ENCODE measurements at regions not wholly inside any gene's neighbourhood (a gene's known extent, or its start where the extent isn't known, plus 50 kb on each side); places are given as distances from the start of the nearest gene placed in this dataset.
"Not testable (repeated sequence)": the region's sequence is repeated elsewhere in the genome, so short reads cannot be mapped to it uniquely, and the experiment has no call there.

DNA sequence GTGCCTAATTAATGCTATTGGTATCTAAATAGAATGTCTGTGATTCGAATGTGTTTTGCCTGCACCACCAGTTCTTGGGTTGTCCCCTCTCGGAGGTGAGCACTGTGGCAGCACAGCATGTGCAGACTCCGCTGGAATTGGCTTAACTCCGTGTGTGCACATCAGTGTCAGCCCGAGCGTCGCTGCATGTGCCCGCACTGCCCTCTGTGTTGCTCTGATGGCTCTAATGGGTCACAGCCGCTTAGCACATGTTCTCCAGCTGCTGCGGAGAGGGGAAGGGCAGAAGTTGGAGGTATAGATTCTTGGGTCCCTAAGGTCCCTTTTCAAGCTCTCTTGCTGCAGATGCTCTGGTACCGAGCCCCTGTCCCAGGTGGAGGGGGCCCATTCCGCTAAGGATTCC is 75.1 kb downstream of the CDRT15L2 start:
- BruUV-seq (replicated peaks); H3K79me2 ChIP-seq (ENCODE audit: insufficient read depth, low read length); CTCF ChIA-PET; ATAC-seq; DNase-seq (ENCODE audit: low read depth, low spot score); H3K27ac ChIP-seq (ENCODE audit: low read depth, low read length); POLR2A ChIA-PET; intact Hi-C loops (cut with micrococcal nuclease); H3K27me3 ChIP-seq (ENCODE audit: insufficient read depth, low read length); H3K4me3 ChIP-seq (replicated peaks in 1 of 2; ENCODE audit: low read depth in 1 of 2, low read length in 2 of 2); H3K9ac ChIP-seq (ENCODE audit: low read length); RAD21 ChIA-PET (ENCODE audit: low non-redundant PET in 1 of 2, low total read pairs in 2 of 2, uncharacterized antibody in 2 of 2, unreplicated experiment in 2 of 2); H4K20me1 ChIP-seq (ENCODE audit: insufficient read depth); H3K4me1 ChIP-seq (ENCODE audit: control insufficient read depth in 1 of 2, insufficient read depth in 2 of 2, low read length in 2 of 2); H3K9me3 ChIP-seq (ENCODE audit: control insufficient read depth in 1 of 2, insufficient read depth in 1 of 2, low read depth in 1 of 2, low read length in 2 of 2); H2AFZ ChIP-seq (ENCODE audit: low read depth, low read length, poor library complexity, severe bottlenecking); H3K36me3 ChIP-seq (ENCODE audit: control insufficient read depth in 1 of 2, insufficient read depth in 2 of 2, low read length in 2 of 2); H3K4me2 ChIP-seq (ENCODE audit: low read length); H3K9me2 ChIP-seq (ENCODE audit: insufficient read depth): not testable (repeated sequence)

- CTCF ChIA-PET; POLR2A ChIA-PET; H4K20me1 ChIP-seq (ENCODE audit: insufficient read depth); BruUV-seq (replicated peaks); H3K27ac ChIP-seq (ENCODE audit: low read depth, low read length); H2AFZ ChIP-seq (ENCODE audit: low read depth, low read length, poor library complexity, severe bottlenecking); H3K9ac ChIP-seq (ENCODE audit: low read length); H3K79me2 ChIP-seq (ENCODE audit: insufficient read depth, low read length); H3K9me3 ChIP-seq (ENCODE audit: control insufficient read depth in 1 of 2, insufficient read depth in 1 of 2, low read depth in 1 of 2, low read length in 2 of 2); H3K4me2 ChIP-seq (ENCODE audit: low read length); H3K4me3 ChIP-seq (replicated peaks in 1 of 2; ENCODE audit: low read depth in 1 of 2, low read length in 2 of 2); H3K4me1 ChIP-seq (ENCODE audit: control insufficient read depth in 1 of 2, insufficient read depth in 2 of 2, low read length in 2 of 2); H3K36me3 ChIP-seq (ENCODE audit: control insufficient read depth in 1 of 2, insufficient read depth in 2 of 2, low read length in 2 of 2); RAD21 ChIA-PET (ENCODE audit: low non-redundant PET in 1 of 2, low total read pairs in 2 of 2, uncharacterized antibody in 2 of 2, unreplicated experiment in 2 of 2); H3K27me3 ChIP-seq (ENCODE audit: insufficient read depth, low read length); H3K9me2 ChIP-seq (ENCODE audit: insufficient read depth); ATAC-seq; DNase-seq (ENCODE audit: low read depth, low spot score); intact Hi-C loops (cut with micrococcal nuclease): not testable (repeated sequence)
Measured at GRCh38 chr17:20665103-20665955, 85.8 kb downstream of the CDRT15L2 start.

- H3K27me3 ChIP-seq (ENCODE audit: insufficient read depth, low read length); H3K4me1 ChIP-seq (ENCODE audit: control insufficient read depth in 1 of 2, insufficient read depth in 2 of 2, low read length in 2 of 2); H2AFZ ChIP-seq (ENCODE audit: low read depth, low read length, poor library complexity, severe bottlenecking); RAD21 ChIA-PET (ENCODE audit: low non-redundant PET in 1 of 2, low total read pairs in 2 of 2, uncharacterized antibody in 2 of 2, unreplicated experiment in 2 of 2); H3K4me3 ChIP-seq (replicated peaks in 1 of 2; ENCODE audit: low read depth in 1 of 2, low read length in 2 of 2); H3K27ac ChIP-seq (ENCODE audit: low read depth, low read length); H3K4me2 ChIP-seq (ENCODE audit: low read length); H3K9ac ChIP-seq (ENCODE audit: low read length); H3K79me2 ChIP-seq (ENCODE audit: insufficient read depth, low read length); BruUV-seq (replicated peaks); H3K9me2 ChIP-seq (ENCODE audit: insufficient read depth); H4K20me1 ChIP-seq (ENCODE audit: insufficient read depth); H3K36me3 ChIP-seq (ENCODE audit: control insufficient read depth in 1 of 2, insufficient read depth in 2 of 2, low read length in 2 of 2); ATAC-seq; DNase-seq (ENCODE audit: low read depth, low spot score); H3K9me3 ChIP-seq (ENCODE audit: control insufficient read depth in 1 of 2, insufficient read depth in 1 of 2, low read depth in 1 of 2, low read length in 2 of 2); intact Hi-C loops (cut with micrococcal nuclease); CTCF ChIA-PET; POLR2A ChIA-PET: not testable (repeated sequence)
Measured at GRCh38 chr17:20666689-20667088, 87.2 kb downstream of the CDRT15L2 start.

GRCh38 chr17:20667712-20668111 is 88.2 kb downstream of the CDRT15L2 start:
- BruUV-seq (replicated peaks); H3K27ac ChIP-seq (ENCODE audit: low read depth, low read length); H3K27me3 ChIP-seq (ENCODE audit: insufficient read depth, low read length): not testable (repeated sequence)

More at GRCh38 chr17:20667712-20668111, 88.2 kb downstream of the CDRT15L2 start:
- H3K4me2 ChIP-seq (ENCODE audit: low read length); H3K36me3 ChIP-seq (ENCODE audit: control insufficient read depth in 1 of 2, insufficient read depth in 2 of 2, low read length in 2 of 2); POLR2A ChIA-PET; ATAC-seq; H4K20me1 ChIP-seq (ENCODE audit: insufficient read depth); CTCF ChIA-PET; H3K9me2 ChIP-seq (ENCODE audit: insufficient read depth); H2AFZ ChIP-seq (ENCODE audit: low read depth, low read length, poor library complexity, severe bottlenecking); H3K9ac ChIP-seq (ENCODE audit: low read length); RAD21 ChIA-PET (ENCODE audit: low non-redundant PET in 1 of 2, low total read pairs in 2 of 2, uncharacterized antibody in 2 of 2, unreplicated experiment in 2 of 2); H3K4me3 ChIP-seq (replicated peaks in 1 of 2; ENCODE audit: low read depth in 1 of 2, low read length in 2 of 2); intact Hi-C loops (cut with micrococcal nuclease); H3K79me2 ChIP-seq (ENCODE audit: insufficient read depth, low read length); DNase-seq (ENCODE audit: low read depth, low spot score); H3K4me1 ChIP-seq (ENCODE audit: control insufficient read depth in 1 of 2, insufficient read depth in 2 of 2, low read length in 2 of 2); H3K9me3 ChIP-seq (ENCODE audit: control insufficient read depth in 1 of 2, insufficient read depth in 1 of 2, low read depth in 1 of 2, low read length in 2 of 2): not testable (repeated sequence)

Measured in HCT116 (cell line).